K562 (cell line): ENCODE measurements at regions not wholly inside any gene's neighbourhood (a gene's known extent, or its start where the extent isn't known, plus 50 kb on each side); places are given as distances from the start of the nearest gene placed in this dataset.

ENCODE experiments used
- ATAC-seq: fragments of 200-7000 bp; cut with Tn5 transposase; 3 replicates; pipeline ENCODE4 v1.9.1; 2020; ENCODE audit warnings: moderate library complexity
- BruUV-seq: library from RNA; stranded (reverse); fragments of 400-500 nt; replicated peaks from 2 replicates; lab custom pipeline; 2021; lab: Mats Ljungman, UMichigan
- CTCF ChIA-PET: fragments of 300-600 bp; formaldehyde crosslinking; extraction: SDS; loops from one replicate; lab custom pipeline; 2021; ENCODE audit warnings: low intra/inter-chr PET ratio; lab: Yijun Ruan, JAX
- POLR2A ChIA-PET: fragments of 300-600, 350-650 bp; sonication (Branson Sonifier 250); formaldehyde crosslinking; extraction: SDS; loops from one replicate; lab custom pipeline; 2021; ENCODE audit warnings: antibody characterized with exemption, inconsistent platforms; lab: Yijun Ruan, JAX
- DNase-seq, 4 experiments: peaks; one replicate each; pipeline versions ENCODE4 v3.0.0 to v3.0.0-alpha.2; 2011 to 2018; ENCODE audit warnings: low spot score in 3 of 4, mixed read lengths in 3 of 4; ENCODE audit errors: extremely low read depth in 1 of 4
- FAIRE-seq: peaks from 2 replicates; lab custom pipeline; 2011; peaks lifted over from hg19 to GRCh38; lab: Jason Lieb, UNC
- H2AFZ ChIP-seq: 2 replicates; pipeline ENCODE4 v1.6.0; 2011; ENCODE audit warnings: low read depth, low read length, control low read depth, inconsistent platforms
- H3K27ac ChIP-seq: fragments of 200-600 bp; 3 replicates; pipeline ENCODE4 v1.8.0; 2011; ENCODE audit warnings: low read depth, mild to moderate bottlenecking, control low read depth, inconsistent platforms, low read length, moderate library complexity, mixed read lengths; ENCODE audit errors: extremely low read depth
- H3K27me3 ChIP-seq, 2 experiments: fragments of 300-600 bp in 1 of 2; 2 replicates in 1 of 2; 3 replicates in 1 of 2; pipeline versions ENCODE4 v1.6.0 to v1.8.0; 2011; ENCODE audit warnings: inconsistent platforms in 2 of 2, low read length in 2 of 2, mild to moderate bottlenecking in 1 of 2, mixed read lengths in 1 of 2, moderate library complexity in 1 of 2; ENCODE audit not compliant: control insufficient read depth in 2 of 2, insufficient read depth in 2 of 2
- H3K36me3 ChIP-seq: fragments of 300-600 bp; 3 replicates; pipeline ENCODE4 v1.8.0; 2011; ENCODE audit warnings: mild to moderate bottlenecking, low read length, inconsistent platforms; ENCODE audit not compliant: control insufficient read depth, insufficient read depth
- H3K4me1 ChIP-seq, 2 experiments: fragments of 200-600 bp in 1 of 2; replicated peaks in 1 of 2; 2 replicates in 1 of 2; 3 replicates in 1 of 2; pipeline versions ENCODE4 v1.5.1 to v1.8.0; 2011; ENCODE audit warnings: inconsistent platforms in 2 of 2, low read length in 2 of 2, mild to moderate bottlenecking in 1 of 2, mixed read lengths in 1 of 2, moderate library complexity in 1 of 2; ENCODE audit not compliant: control insufficient read depth in 2 of 2, insufficient read depth in 2 of 2
- H3K4me2 ChIP-seq: 2 replicates; pipeline ENCODE4 v1.6.1; 2011; ENCODE audit warnings: low read length, control low read depth, inconsistent platforms, mixed read lengths; ENCODE audit not compliant: insufficient read depth
- H3K4me3 ChIP-seq: fragments of 200-600 bp; sonication (generic), shearing (Covaris generic); 2 replicates; pipeline ENCODE4 v1.5.1; 2016; ENCODE audit warnings: control low read depth, inconsistent platforms
- H3K79me2 ChIP-seq: fragments of 200-600 bp; 3 replicates; pipeline ENCODE4 v1.8.0; 2011; ENCODE audit warnings: low read length, inconsistent platforms; ENCODE audit not compliant: control insufficient read depth, insufficient read depth
- H3K9ac ChIP-seq, 2 experiments: 2 replicates each; pipeline versions ENCODE4 v1.6.0 to v1.6.1; 2011; ENCODE audit warnings: low read depth in 2 of 2, low read length in 2 of 2, control low read depth in 1 of 2, inconsistent platforms in 1 of 2, mild to moderate bottlenecking in 1 of 2, mixed read lengths in 1 of 2; ENCODE audit not compliant: insufficient read depth in 1 of 2
- H3K9me1 ChIP-seq: one replicate; pipeline ENCODE4 v1.6.0; 2011; ENCODE audit warnings: inconsistent platforms, mild to moderate bottlenecking, low read length, moderate library complexity; ENCODE audit not compliant: control insufficient read depth, insufficient read depth
- H3K9me3 ChIP-seq: replicated peaks from 2 replicates; pipeline ENCODE4 v1.5.1; 2011; ENCODE audit warnings: low read depth, low read length, inconsistent platforms; ENCODE audit not compliant: control insufficient read depth, insufficient read depth
- H4K20me1 ChIP-seq: replicated peaks from 2 replicates; pipeline ENCODE4 v1.6.1; 2011; ENCODE audit warnings: low read length, inconsistent platforms, mixed read lengths; ENCODE audit not compliant: control insufficient read depth, insufficient read depth
- EWSR1 ChIP-seq: fragments of 450-650 bp; IDR thresholded peaks from 2 replicates; pipeline ENCODE4 v1.6.1; 2018; ENCODE audit warnings: borderline replicate concordance, mild to moderate bottlenecking, low read depth, moderate library complexity; ENCODE audit not compliant: partially characterized antibody
- FOXM1 ChIP-seq, 2 experiments: fragments of 450-650 bp in 1 of 2; sonication (generic) in 1 of 2; formaldehyde crosslinking in 1 of 2; IDR thresholded peaks; 2 replicates each; pipeline versions ENCODE4 v1.6.1 to v1.9.0; 2017 to 2022; ENCODE audit warnings: low read depth in 2 of 2, mild to moderate bottlenecking in 2 of 2, missing genetic modification reagents in 1 of 2, moderate library complexity in 1 of 2
- IFI16 ChIP-seq: fragments of 250-450 bp; sonication (Bioruptor Pico); IDR thresholded peaks from 2 replicates; pipeline ENCODE4 v2.1.2; 2022; ENCODE audit warnings: mild to moderate bottlenecking, inconsistent platforms
- NR3C1 ChIP-seq: sonication (generic); formaldehyde crosslinking; IDR thresholded peaks from 2 replicates; pipeline ENCODE4 v1.8.1; 2022; ENCODE audit warnings: missing genetic modification reagents
- POLR2B ChIP-seq: fragments of 450-650 bp; IDR thresholded peaks from 2 replicates; pipeline ENCODE4 v1.6.1; 2018; ENCODE audit warnings: low read depth; ENCODE audit not compliant: partially characterized antibody
- RBM14 ChIP-seq: fragments of 200-400 bp; formaldehyde crosslinking; IDR thresholded peaks from 2 replicates; pipeline ENCODE4 v1.6.1; 2018; ENCODE audit warnings: low read depth, mild to moderate bottlenecking, low read length, moderate library complexity, borderline replicate concordance; ENCODE audit not compliant: insufficient read depth
- SLC30A9 ChIP-seq: fragments of 250-450 bp; sonication (Bioruptor Pico); IDR thresholded peaks from 2 replicates; pipeline ENCODE4 v1.8.0; 2022; ENCODE audit warnings: mild to moderate bottlenecking, moderate library complexity
- ZNF121 ChIP-seq: sonication (generic); formaldehyde crosslinking; conservative IDR thresholded peaks from 2 replicates; pipeline ENCODE4 v1.8.0; 2022; ENCODE audit warnings: missing genetic modification reagents
- ZNF3 ChIP-seq: fragments of 250-450 bp; sonication (Bioruptor Pico); IDR thresholded peaks from 2 replicates; pipeline ENCODE4 v1.5.0; 2021; ENCODE audit warnings: mild to moderate bottlenecking, moderate library complexity
- WGBS: fragments of 100-300 bp; shearing (Covaris generic); methylation state at CpG from one replicate; pipeline ENCODE4 v1.1.6; 2016; ENCODE audit warnings: low coverage, mixed read lengths; ENCODE audit not compliant: insufficient coverage; ENCODE audit errors: missing lambda C conversion rate; 5-methylcytosine and 5-hydroxymethylcytosine counted together
- in situ Hi-C: fragments of 300-500 bp; cut with MboI; formaldehyde crosslinking; loops from 4 replicates; pipeline ENCODE4 v1.15.0; 2018; ENCODE audit warnings: inconsistent platforms, mixed read lengths
- intact Hi-C: fragments of 100-400 bp; cut with micrococcal nuclease; formaldehyde crosslinking; loops from 2 replicates; pipeline ENCODE4 v1.14.2; 2022
- TF ChIP-seq, protein P1 (sequence below), 2 experiments: fragments of 450-650 bp; IDR thresholded peaks; 2 replicates each; pipeline ENCODE4 v1.6.1; 2016
- TF ChIP-seq, protein P2 (sequence below), 2 experiments: fragments of 250-450 bp in 1 of 2; fragments of 450-650 bp in 1 of 2; sonication (Bioruptor Pico) in 1 of 2; IDR thresholded peaks; 2 replicates each; pipeline versions ENCODE4 v1.6.1 to v1.8.0; 2016 to 2021; ENCODE audit warnings: mild to moderate bottlenecking in 2 of 2, moderate library complexity in 2 of 2, missing compliant biosample characterization in 1 of 2, missing genetic modification characterization in 1 of 2
- TF ChIP-seq, protein P3 (sequence below): sonication (generic); formaldehyde crosslinking; IDR thresholded peaks from 2 replicates; pipeline ENCODE4 v1.8.1; 2022; ENCODE audit warnings: missing genetic modification reagents
- TF ChIP-seq, protein P4 (sequence below): fragments of 250-450 bp; sonication (Bioruptor Pico); IDR thresholded peaks from 2 replicates; pipeline ENCODE4 v1.4.0; 2020; ENCODE audit warnings: borderline replicate concordance
- TF ChIP-seq, protein P5 (sequence below): sonication (generic); formaldehyde crosslinking; IDR thresholded peaks from 2 replicates; pipeline ENCODE4 v1.8.0; 2022; ENCODE audit warnings: mild to moderate bottlenecking, missing genetic modification reagents

DNA sequence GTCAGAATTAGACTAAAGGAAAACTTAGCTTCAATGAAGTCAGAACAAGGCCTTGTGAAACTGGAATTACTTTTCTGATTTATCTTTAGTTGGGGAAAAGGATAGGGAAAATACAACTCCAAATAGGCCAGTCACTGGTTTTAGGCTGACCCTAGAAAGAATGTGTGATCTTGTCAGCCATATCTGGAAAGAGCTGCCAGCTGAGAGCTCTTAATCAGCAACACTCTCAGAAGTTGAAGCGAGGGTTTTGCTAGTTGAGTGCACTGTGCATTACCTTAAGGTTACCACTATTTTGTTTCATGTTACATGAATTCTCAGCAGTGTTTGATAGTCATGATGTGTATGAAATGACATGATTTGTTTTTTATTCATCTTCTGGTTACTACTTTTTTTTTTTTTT is 905.3 kb upstream of the ALCAM start (continued):
- TF ChIP-seq, protein P1, sequence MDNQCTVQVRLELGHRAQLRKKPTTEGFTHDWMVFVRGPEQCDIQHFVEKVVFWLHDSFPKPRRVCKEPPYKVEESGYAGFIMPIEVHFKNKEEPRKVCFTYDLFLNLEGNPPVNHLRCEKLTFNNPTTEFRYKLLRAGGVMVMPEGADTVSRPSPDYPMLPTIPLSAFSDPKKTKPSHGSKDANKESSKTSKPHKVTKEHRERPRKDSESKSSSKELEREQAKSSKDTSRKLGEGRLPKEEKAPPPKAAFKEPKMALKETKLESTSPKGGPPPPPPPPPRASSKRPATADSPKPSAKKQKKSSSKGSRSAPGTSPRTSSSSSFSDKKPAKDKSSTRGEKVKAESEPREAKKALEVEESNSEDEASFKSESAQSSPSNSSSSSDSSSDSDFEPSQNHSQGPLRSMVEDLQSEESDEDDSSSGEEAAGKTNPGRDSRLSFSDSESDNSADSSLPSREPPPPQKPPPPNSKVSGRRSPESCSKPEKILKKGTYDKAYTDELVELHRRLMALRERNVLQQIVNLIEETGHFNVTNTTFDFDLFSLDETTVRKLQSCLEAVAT (IDR thresholded peaks at IDR 0.05): no peak
- no peak for TF ChIP-seq RBM14
- TF ChIP-seq ZNF3: no peak
- no peak for TF ChIP-seq ZNF121 (CRISPR knock-in tag)
- TF ChIP-seq SLC30A9 (CRISPR knock-in tag): no peak
- TF ChIP-seq, protein P2, sequence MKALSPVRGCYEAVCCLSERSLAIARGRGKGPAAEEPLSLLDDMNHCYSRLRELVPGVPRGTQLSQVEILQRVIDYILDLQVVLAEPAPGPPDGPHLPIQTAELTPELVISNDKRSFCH (CRISPR knock-in tag; IDR thresholded peaks at IDR 0.05): no peak
- TF ChIP-seq, protein P2 (tag; IDR thresholded peaks at IDR 0.05): no peak

DNA sequence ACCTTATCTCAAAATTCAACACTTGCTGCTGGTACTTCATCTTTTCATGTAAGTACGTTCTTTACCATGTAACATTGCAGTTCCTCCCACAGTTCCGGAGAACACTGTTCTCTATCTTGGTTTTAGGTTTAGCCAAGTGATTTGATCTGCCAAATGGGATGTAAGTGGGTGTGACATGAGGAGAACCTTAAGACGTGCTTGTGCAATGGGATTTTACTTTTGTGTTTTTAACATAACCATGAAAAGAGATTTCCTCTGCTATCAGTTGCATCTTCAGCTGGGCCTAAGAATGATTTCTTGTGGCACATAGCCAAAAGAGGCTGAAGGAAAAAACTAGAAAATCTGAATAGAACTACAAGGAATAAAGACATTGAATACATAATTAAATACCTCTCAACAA is 894.5 kb upstream of the ALCAM start:
- ChIA-PET POLR2A (no interaction called here), CTCF (no interaction called here)
- DNase-seq: no peak
- Histone ChIP-seq H3K36me3 (no peaks in the 10 kb centered on the region), H3K27me3 (no peaks in the 10 kb centered on the region), H3K9me3 (no peaks in the 10 kb centered on the region), H3K4me3 (no peak overlapping the region), H3K9ac (no peak overlapping the region), H3K9me1 (no peaks in the 10 kb centered on the region), H3K79me2 (no peaks in the 10 kb centered on the region), H2AFZ (no peak overlapping the region), H3K27ac (no peak overlapping the region), H3K4me1 (no peaks in the 10 kb centered on the region), H4K20me1 (no peaks in the 10 kb centered on the region), H3K4me2 (no peak overlapping the region)
- intact Hi-C loops (no loop called here), in situ Hi-C loops (no loop called here)
- WGBS: 4% methylated on average over 3 of the region's 3 CpGs
- no TSS peak for BruUV-seq
- ATAC-seq: no peak
- FAIRE-seq: no peak
- TF ChIP-seq NR3C1: no peak
- TF ChIP-seq, protein P3, sequence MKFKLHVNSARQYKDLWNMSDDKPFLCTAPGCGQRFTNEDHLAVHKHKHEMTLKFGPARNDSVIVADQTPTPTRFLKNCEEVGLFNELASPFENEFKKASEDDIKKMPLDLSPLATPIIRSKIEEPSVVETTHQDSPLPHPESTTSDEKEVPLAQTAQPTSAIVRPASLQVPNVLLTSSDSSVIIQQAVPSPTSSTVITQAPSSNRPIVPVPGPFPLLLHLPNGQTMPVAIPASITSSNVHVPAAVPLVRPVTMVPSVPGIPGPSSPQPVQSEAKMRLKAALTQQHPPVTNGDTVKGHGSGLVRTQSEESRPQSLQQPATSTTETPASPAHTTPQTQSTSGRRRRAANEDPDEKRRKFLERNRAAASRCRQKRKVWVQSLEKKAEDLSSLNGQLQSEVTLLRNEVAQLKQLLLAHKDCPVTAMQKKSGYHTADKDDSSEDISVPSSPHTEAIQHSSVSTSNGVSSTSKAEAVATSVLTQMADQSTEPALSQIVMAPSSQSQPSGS (CRISPR knock-in tag): no peak
- TF ChIP-seq, protein P4, sequence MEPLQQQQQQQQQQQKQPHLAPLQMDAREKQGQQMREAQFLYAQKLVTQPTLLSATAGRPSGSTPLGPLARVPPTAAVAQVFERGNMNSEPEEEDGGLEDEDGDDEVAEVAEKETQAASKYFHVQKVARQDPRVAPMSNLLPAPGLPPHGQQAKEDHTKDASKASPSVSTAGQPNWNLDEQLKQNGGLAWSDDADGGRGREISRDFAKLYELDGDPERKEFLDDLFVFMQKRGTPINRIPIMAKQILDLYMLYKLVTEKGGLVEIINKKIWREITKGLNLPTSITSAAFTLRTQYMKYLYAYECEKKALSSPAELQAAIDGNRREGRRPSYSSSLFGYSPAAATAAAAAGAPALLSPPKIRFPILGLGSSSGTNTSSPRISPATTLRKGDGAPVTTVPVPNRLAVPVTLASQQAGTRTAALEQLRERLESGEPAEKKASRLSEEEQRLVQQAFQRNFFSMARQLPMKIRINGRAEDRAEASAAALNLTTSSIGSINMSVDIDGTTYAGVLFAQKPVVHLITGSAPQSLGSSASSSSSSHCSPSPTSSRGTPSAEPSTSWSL (CRISPR knock-in tag): no peak
- TF ChIP-seq, protein P5, sequence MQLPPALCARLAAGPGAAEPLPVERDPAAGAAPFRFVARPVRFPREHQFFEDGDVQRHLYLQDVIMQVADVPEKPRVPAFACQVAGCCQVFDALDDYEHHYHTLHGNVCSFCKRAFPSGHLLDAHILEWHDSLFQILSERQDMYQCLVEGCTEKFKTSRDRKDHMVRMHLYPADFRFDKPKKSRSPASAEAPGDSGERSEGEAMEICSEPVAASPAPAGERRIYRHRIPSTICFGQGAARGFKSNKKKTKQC (CRISPR knock-in tag): no peak
- TF ChIP-seq IFI16 (CRISPR knock-in tag): no peak
- TF ChIP-seq POLR2B: no peak
- no peak for TF ChIP-seq EWSR1
- TF ChIP-seq FOXM1 (IDR thresholded peaks at IDR 0.05; ENCODE audit: low read depth): no peak
- TF ChIP-seq FOXM1 (CRISPR knock-in tag; IDR thresholded peaks at IDR 0.05; ENCODE audit: low read depth): no peak
